Epidermal melanocyte (primary cell): ENCODE measurements at regions not wholly inside any gene's neighbourhood (a gene's known extent, or its start where the extent isn't known, plus 50 kb on each side); places are given as distances from the start of the nearest gene placed in this dataset.

Experiments used
- DNase-seq: peaks from one replicate; pipeline ENCODE4 v3.0.0; 2011; ENCODE audit warnings: low spot score; ENCODE audit not compliant: insufficient read length

- DNase-seq = no peak
Measured at GRCh38 chr14:38522724-38523123, 266.8 kb upstream of the CLEC14A start.

- DNase-seq = no peak
Measured at GRCh38 chr14:38521591-38521990, 265.7 kb upstream of the CLEC14A start.

- no peak for DNase-seq
Measured at GRCh38 chr14:38517426-38517825, 261.5 kb upstream of the CLEC14A start.

- no peak for DNase-seq
Measured at GRCh38 chr14:38512236-38512635, 256.3 kb upstream of the CLEC14A start.

- no peak for DNase-seq
Measured at GRCh38 chr14:38507299-38507698, 251.4 kb upstream of the CLEC14A start.

GRCh38 chr14:38505973-38506249, 250.0 kb upstream of the CLEC14A start:
- DNase-seq = no peak

GRCh38 chr14:38505221-38505972, 249.5 kb upstream of the CLEC14A start:
- DNase-seq = no peak

- no peak for DNase-seq
Measured at GRCh38 chr14:38504175-38504574, 248.3 kb upstream of the CLEC14A start.

- no peak for DNase-seq
Measured at GRCh38 chr14:38502239-38502638, 246.3 kb upstream of the CLEC14A start.

GRCh38 chr14:38500125-38500524, 244.2 kb upstream of the CLEC14A start:
- DNase-seq = no peak

GRCh38 chr14:38496092-38496491, 240.2 kb upstream of the CLEC14A start:
- DNase-seq = no peak

- DNase-seq = no peak
Measured at GRCh38 chr14:38490273-38490672, 234.4 kb upstream of the CLEC14A start.

- DNase-seq = no peak
Measured at GRCh38 chr14:38485026-38485425, 229.1 kb upstream of the CLEC14A start.

- DNase-seq = no peak
Measured at GRCh38 chr14:38481952-38482678, 226.2 kb upstream of the CLEC14A start.

GRCh38 chr14:38469156-38469555, 213.3 kb upstream of the CLEC14A start:
- no peak for DNase-seq

GRCh38 chr14:38442208-38442607, 186.3 kb upstream of the CLEC14A start:
- no peak for DNase-seq

GRCh38 chr14:38432186-38432585, 176.3 kb upstream of the CLEC14A start:
- no peak for DNase-seq

- no peak for DNase-seq
Measured at GRCh38 chr14:38431156-38431555, 175.3 kb upstream of the CLEC14A start.

GRCh38 chr14:38430522-38430921, 174.6 kb upstream of the CLEC14A start:
- no peak for DNase-seq

- no peak for DNase-seq
Measured at GRCh38 chr14:38425324-38425976, 169.6 kb upstream of the CLEC14A start.

- DNase-seq = no peak
Measured at GRCh38 chr14:38420048-38420447, 164.2 kb upstream of the CLEC14A start.

- no peak for DNase-seq
Measured at GRCh38 chr14:38419579-38419978, 163.7 kb upstream of the CLEC14A start.

- no peak for DNase-seq
Measured at GRCh38 chr14:38412654-38413053, 156.8 kb upstream of the CLEC14A start.
